ENCODE measurements at regions not wholly inside any gene's neighbourhood (a gene's known extent, or its start where the extent isn't known, plus 50 kb on each side); places are given as distances from the start of the nearest gene placed in this dataset.

- no peak overlapping the region for H3K4me3 ChIP-seq (ENCODE audit: low read depth in 1 of 2, low read length in 2 of 2)
- no peaks in the 10 kb centered on the region for H3K4me1 ChIP-seq (ENCODE audit: control insufficient read depth in 2 of 2, insufficient read depth in 2 of 2, low read length in 1 of 2)
- H3K36me3 ChIP-seq (ENCODE audit: control insufficient read depth in 2 of 2, insufficient read depth in 2 of 2, low read length in 1 of 2), result no peaks in the 10 kb centered on the region
- no peaks in the 10 kb centered on the region for H3K27me3 ChIP-seq (ENCODE audit: control insufficient read depth in 1 of 2, insufficient read depth in 2 of 2, low read length in 2 of 2)
- H3K27ac ChIP-seq (ENCODE audit: low read depth in 2 of 2, low read length in 1 of 2), result no peak overlapping the region
- H3K9me3 ChIP-seq (ENCODE audit: control insufficient read depth in 2 of 2, insufficient read depth in 1 of 2, low read depth in 1 of 2, low read length in 1 of 2), result no peaks in the 10 kb centered on the region
- 69 to 74% methylated on average over 2 of the region's 2 CpGs for WGBS, 2 donors
These were observed 353.9 kb downstream of the HACE1 start for GRCh38 chr6:104505838-104506237.

- no peaks in the 10 kb centered on the region for H3K27me3 ChIP-seq (ENCODE audit: control insufficient read depth in 1 of 2, insufficient read depth in 2 of 2, low read length in 2 of 2)
- no peaks in the 10 kb centered on the region for H3K36me3 ChIP-seq (ENCODE audit: control insufficient read depth in 2 of 2, insufficient read depth in 2 of 2, low read length in 1 of 2)
- H3K4me1 ChIP-seq (ENCODE audit: control insufficient read depth in 2 of 2, insufficient read depth in 2 of 2, low read length in 1 of 2), result no peaks in the 10 kb centered on the region
- no peak overlapping the region for H3K4me3 ChIP-seq (ENCODE audit: low read depth in 1 of 2, low read length in 2 of 2)
- no peak overlapping the region for H3K27ac ChIP-seq (ENCODE audit: low read depth in 2 of 2, low read length in 1 of 2)
- H3K9me3 ChIP-seq (ENCODE audit: control insufficient read depth in 2 of 2, insufficient read depth in 1 of 2, low read depth in 1 of 2, low read length in 1 of 2), result no peaks in the 10 kb centered on the region
- 88 to 91% methylated on average over 2 of the region's 2 CpGs for WGBS, 2 donors
These were observed 359.5 kb downstream of the HACE1 start for GRCh38 chr6:104500265-104500664.

- Histone ChIP-seq H3K4me3 (ENCODE audit: low read depth in 1 of 2, low read length in 2 of 2) (no peak overlapping the region), H3K4me1 (ENCODE audit: control insufficient read depth in 2 of 2, insufficient read depth in 2 of 2, low read length in 1 of 2) (no peaks in the 10 kb centered on the region), H3K27ac (ENCODE audit: low read depth in 2 of 2, low read length in 1 of 2) (no peak overlapping the region), H3K36me3 (ENCODE audit: control insufficient read depth in 2 of 2, insufficient read depth in 2 of 2, low read length in 1 of 2) (no peaks in the 10 kb centered on the region), H3K9me3 (ENCODE audit: control insufficient read depth in 2 of 2, insufficient read depth in 1 of 2, low read depth in 1 of 2, low read length in 1 of 2) (no peaks in the 10 kb centered on the region), H3K27me3 (ENCODE audit: control insufficient read depth in 1 of 2, insufficient read depth in 2 of 2, low read length in 2 of 2) (no peaks in the 10 kb centered on the region)
- 75 to 80% methylated on average over 3 of the region's 3 CpGs for WGBS, 2 donors
These were observed 373.7 kb downstream of the HACE1 start for GRCh38 chr6:104486035-104486434.

GRCh38 chr6:104484626-104485025, 375.1 kb downstream of the HACE1 start:
- Histone ChIP-seq H3K27me3 (ENCODE audit: control insufficient read depth in 1 of 2, insufficient read depth in 2 of 2, low read length in 2 of 2) (no peaks in the 10 kb centered on the region), H3K27ac (ENCODE audit: low read depth in 2 of 2, low read length in 1 of 2) (no peak overlapping the region), H3K4me3 (ENCODE audit: low read depth in 1 of 2, low read length in 2 of 2) (no peak overlapping the region), H3K9me3 (ENCODE audit: control insufficient read depth in 2 of 2, insufficient read depth in 1 of 2, low read depth in 1 of 2, low read length in 1 of 2) (no peaks in the 10 kb centered on the region), H3K4me1 (ENCODE audit: control insufficient read depth in 2 of 2, insufficient read depth in 2 of 2, low read length in 1 of 2) (no peaks in the 10 kb centered on the region), H3K36me3 (ENCODE audit: control insufficient read depth in 2 of 2, insufficient read depth in 2 of 2, low read length in 1 of 2) (no peaks in the 10 kb centered on the region)
- WGBS, 2 donors, result 57 to 63% methylated on average over 3 of the region's 3 CpGs

GRCh38 chr6:104484191-104484590, 375.5 kb downstream of the HACE1 start:
- WGBS, 2 donors, result 49 to 62% methylated on average over 1 of the region's 1 CpG

GRCh38 chr6:104483225-104483834, 376.4 kb downstream of the HACE1 start:
- 13 to 17% methylated on average over 2 of the region's 2 CpGs for WGBS, 2 donors
- no peaks in the 10 kb centered on the region for H3K27me3 ChIP-seq (ENCODE audit: control insufficient read depth in 1 of 2, insufficient read depth in 2 of 2, low read length in 2 of 2)

More at GRCh38 chr6:104484191-104484590, 375.5 kb downstream of the HACE1 start:
- Histone ChIP-seq H3K9me3 (ENCODE audit: control insufficient read depth in 2 of 2, insufficient read depth in 1 of 2, low read depth in 1 of 2, low read length in 1 of 2) (no peaks in the 10 kb centered on the region), H3K36me3 (ENCODE audit: control insufficient read depth in 2 of 2, insufficient read depth in 2 of 2, low read length in 1 of 2) (no peaks in the 10 kb centered on the region), H3K27ac (ENCODE audit: low read depth in 2 of 2, low read length in 1 of 2) (no peak overlapping the region), H3K27me3 (ENCODE audit: control insufficient read depth in 1 of 2, insufficient read depth in 2 of 2, low read length in 2 of 2) (no peaks in the 10 kb centered on the region), H3K4me1 (ENCODE audit: control insufficient read depth in 2 of 2, insufficient read depth in 2 of 2, low read length in 1 of 2) (no peaks in the 10 kb centered on the region), H3K4me3 (ENCODE audit: low read depth in 1 of 2, low read length in 2 of 2) (no peak overlapping the region)

GRCh38 chr6:104477569-104477968, 382.1 kb downstream of the HACE1 start:
- H3K9me3 ChIP-seq (ENCODE audit: control insufficient read depth in 2 of 2, insufficient read depth in 1 of 2, low read depth in 1 of 2, low read length in 1 of 2), result no peaks in the 10 kb centered on the region
- no peaks in the 10 kb centered on the region for H3K4me1 ChIP-seq (ENCODE audit: control insufficient read depth in 2 of 2, insufficient read depth in 2 of 2, low read length in 1 of 2)
- no peaks in the 10 kb centered on the region for H3K36me3 ChIP-seq (ENCODE audit: control insufficient read depth in 2 of 2, insufficient read depth in 2 of 2, low read length in 1 of 2)
- H3K27ac ChIP-seq (ENCODE audit: low read depth in 2 of 2, low read length in 1 of 2), result no peak overlapping the region
- 62 to 66% methylated on average over 2 of the region's 2 CpGs for WGBS, 2 donors
- H3K27me3 ChIP-seq (ENCODE audit: control insufficient read depth in 1 of 2, insufficient read depth in 2 of 2, low read length in 2 of 2), result no peaks in the 10 kb centered on the region
- H3K4me3 ChIP-seq (ENCODE audit: low read depth in 1 of 2, low read length in 2 of 2), result no peak overlapping the region

More at GRCh38 chr6:104483225-104483834, 376.4 kb downstream of the HACE1 start:
- no peaks in the 10 kb centered on the region for H3K4me1 ChIP-seq (ENCODE audit: control insufficient read depth in 2 of 2, insufficient read depth in 2 of 2, low read length in 1 of 2)
- no peak overlapping the region for H3K4me3 ChIP-seq (ENCODE audit: low read depth in 1 of 2, low read length in 2 of 2)
- H3K9me3 ChIP-seq (ENCODE audit: control insufficient read depth in 2 of 2, insufficient read depth in 1 of 2, low read depth in 1 of 2, low read length in 1 of 2), result no peaks in the 10 kb centered on the region
- no peaks in the 10 kb centered on the region for H3K36me3 ChIP-seq (ENCODE audit: control insufficient read depth in 2 of 2, insufficient read depth in 2 of 2, low read length in 1 of 2)
- no peak overlapping the region for H3K27ac ChIP-seq (ENCODE audit: low read depth in 2 of 2, low read length in 1 of 2)

GRCh38 chr6:104473021-104473429, 386.7 kb downstream of the HACE1 start:
- Histone ChIP-seq H3K36me3 (ENCODE audit: control insufficient read depth in 2 of 2, insufficient read depth in 2 of 2, low read length in 1 of 2) (no peaks in the 10 kb centered on the region), H3K27ac (ENCODE audit: low read depth in 2 of 2, low read length in 1 of 2) (no peak overlapping the region), H3K27me3 (ENCODE audit: control insufficient read depth in 1 of 2, insufficient read depth in 2 of 2, low read length in 2 of 2) (no peaks in the 10 kb centered on the region), H3K4me1 (ENCODE audit: control insufficient read depth in 2 of 2, insufficient read depth in 2 of 2, low read length in 1 of 2) (no peaks in the 10 kb centered on the region), H3K9me3 (ENCODE audit: control insufficient read depth in 2 of 2, insufficient read depth in 1 of 2, low read depth in 1 of 2, low read length in 1 of 2) (no peaks in the 10 kb centered on the region), H3K4me3 (ENCODE audit: low read depth in 1 of 2, low read length in 2 of 2) (no peak overlapping the region)
- WGBS, 2 donors, result 46 to 52% methylated on average over 4 of the region's 4 CpGs

GRCh38 chr6:104472021-104472901, 387.5 kb downstream of the HACE1 start:
- no peaks in the 10 kb centered on the region for H3K9me3 ChIP-seq (ENCODE audit: control insufficient read depth in 2 of 2, insufficient read depth in 1 of 2, low read depth in 1 of 2, low read length in 1 of 2)
- H3K4me1 ChIP-seq (ENCODE audit: control insufficient read depth in 2 of 2, insufficient read depth in 2 of 2, low read length in 1 of 2), result no peaks in the 10 kb centered on the region
- no peak overlapping the region for H3K27ac ChIP-seq (ENCODE audit: low read depth in 2 of 2, low read length in 1 of 2)
- WGBS, 2 donors, result 51 to 57% methylated on average over 9 of the region's 9 CpGs
- no peaks in the 10 kb centered on the region for H3K27me3 ChIP-seq (ENCODE audit: control insufficient read depth in 1 of 2, insufficient read depth in 2 of 2, low read length in 2 of 2)
- no peak overlapping the region for H3K4me3 ChIP-seq (ENCODE audit: low read depth in 1 of 2, low read length in 2 of 2)
- H3K36me3 ChIP-seq (ENCODE audit: control insufficient read depth in 2 of 2, insufficient read depth in 2 of 2, low read length in 1 of 2), result no peaks in the 10 kb centered on the region

GRCh38 chr6:104466306-104466705, 393.4 kb downstream of the HACE1 start:
- no peak overlapping the region for H3K4me3 ChIP-seq (ENCODE audit: low read depth in 1 of 2, low read length in 2 of 2)
- H3K27me3 ChIP-seq (ENCODE audit: control insufficient read depth in 1 of 2, insufficient read depth in 2 of 2, low read length in 2 of 2), result no peaks in the 10 kb centered on the region
- no peak overlapping the region for H3K27ac ChIP-seq (ENCODE audit: low read depth in 2 of 2, low read length in 1 of 2)
- H3K36me3 ChIP-seq (ENCODE audit: control insufficient read depth in 2 of 2, insufficient read depth in 2 of 2, low read length in 1 of 2), result no peaks in the 10 kb centered on the region
- no peaks in the 10 kb centered on the region for H3K4me1 ChIP-seq (ENCODE audit: control insufficient read depth in 2 of 2, insufficient read depth in 2 of 2, low read length in 1 of 2)
- H3K9me3 ChIP-seq (ENCODE audit: control insufficient read depth in 2 of 2, insufficient read depth in 1 of 2, low read depth in 1 of 2, low read length in 1 of 2), result no peaks in the 10 kb centered on the region
